KMS-11 (cell line): ENCODE measurements at regions not wholly inside any gene's neighbourhood (a gene's known extent, or its start where the extent isn't known, plus 50 kb on each side); places are given as distances from the start of the nearest gene placed in this dataset.

Experiments used
- H2AFZ ChIP-seq: fragments of 200-600 bp; sonication (generic); 2 replicates; pipeline ENCODE4 v1.6.1; 2016; ENCODE audit warnings: antibody characterized with exemption, mixed run types, low read depth
- H3K27ac ChIP-seq: fragments of 200-600 bp; sonication (generic); 2 replicates; pipeline ENCODE4 v1.6.1; 2016; ENCODE audit warnings: mild to moderate bottlenecking, mixed run types
- H3K27me3 ChIP-seq: fragments of 200-600 bp; sonication (generic); 2 replicates; pipeline ENCODE4 v1.6.1; 2017; ENCODE audit warnings: mild to moderate bottlenecking, low read depth, mixed run types, moderate library complexity; ENCODE audit not compliant: insufficient read depth
- H3K36me3 ChIP-seq: fragments of 200-600 bp; sonication (generic); 2 replicates; pipeline ENCODE4 v1.6.1; 2017; ENCODE audit warnings: mild to moderate bottlenecking, mixed run types; ENCODE audit not compliant: insufficient read depth
- H3K4me1 ChIP-seq: fragments of 200-600 bp; sonication (generic); 2 replicates; pipeline ENCODE4 v1.6.1; 2016; ENCODE audit warnings: mild to moderate bottlenecking, low read depth, mixed run types; ENCODE audit not compliant: poor library complexity, severe bottlenecking
- H3K4me2 ChIP-seq: fragments of 200-600 bp; sonication (generic); 2 replicates; pipeline ENCODE4 v1.7.0; 2016; ENCODE audit warnings: mild to moderate bottlenecking, mixed run types
- H3K4me3 ChIP-seq: fragments of 200-600 bp; sonication (generic); IDR thresholded peaks from 2 replicates; pipeline ENCODE4 v1.6.1; 2017; ENCODE audit warnings: low read depth, low read length, mixed read lengths; ENCODE audit not compliant: insufficient read depth
- H3K79me2 ChIP-seq: fragments of 200-600 bp; sonication (generic); 2 replicates; pipeline ENCODE4 v1.6.1; 2016; ENCODE audit warnings: low read depth, mixed run types; ENCODE audit not compliant: insufficient read depth
- H3K9ac ChIP-seq: fragments of 200-600 bp; sonication (generic); 2 replicates; pipeline ENCODE4 v1.6.1; 2016; ENCODE audit warnings: mild to moderate bottlenecking, mixed run types
- H4K20me1 ChIP-seq: fragments of 200-600 bp; sonication (generic); 2 replicates; pipeline ENCODE4 v1.6.1; 2016; ENCODE audit warnings: mild to moderate bottlenecking, mixed run types; ENCODE audit not compliant: insufficient read depth
- TF ChIP-seq, protein P1 (sequence below): fragments of 200-600 bp; sonication (generic); conservative IDR thresholded peaks from 2 replicates; pipeline ENCODE4 v1.6.1; 2017; ENCODE audit warnings: low read depth, mild to moderate bottlenecking, antibody characterized with exemption, low read length, moderate library complexity, mixed read lengths

DNA sequence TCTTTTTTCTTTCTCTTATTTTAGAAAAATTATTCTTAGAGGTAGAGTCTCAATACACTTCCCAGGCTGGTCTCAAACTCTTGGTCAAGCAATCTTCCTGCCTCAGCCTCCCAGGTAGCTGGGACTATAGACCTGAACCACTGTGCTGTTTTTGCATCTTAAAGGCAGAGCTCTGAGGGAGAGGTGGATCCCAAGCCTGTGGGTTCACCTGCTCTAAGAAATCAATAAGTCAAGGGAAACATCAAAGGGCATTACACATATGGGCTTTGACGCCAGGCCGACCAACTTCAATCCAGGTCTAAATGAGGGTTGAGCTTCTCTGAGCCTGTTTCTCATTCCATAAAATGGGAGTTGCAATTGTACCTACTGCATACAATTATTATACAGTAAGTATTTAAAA is 223.9 kb downstream of the LY86 start:
- H3K9ac ChIP-seq = no peak overlapping the region
- no peak overlapping the region for H3K4me2 ChIP-seq
- no peak overlapping the region for H3K4me3 ChIP-seq
- no peaks in the 10 kb centered on the region for H4K20me1 ChIP-seq
- H2AFZ ChIP-seq = no peak overlapping the region
- H3K27me3 ChIP-seq = no peaks in the 10 kb centered on the region
- no peak overlapping the region for H3K27ac ChIP-seq
- H3K4me1 ChIP-seq = peaks cover 17% of the 10 kb centered on the region
- H3K36me3 ChIP-seq = no peaks in the 10 kb centered on the region
- no peaks in the 10 kb centered on the region for H3K79me2 ChIP-seq
- TF ChIP-seq, protein P1, sequence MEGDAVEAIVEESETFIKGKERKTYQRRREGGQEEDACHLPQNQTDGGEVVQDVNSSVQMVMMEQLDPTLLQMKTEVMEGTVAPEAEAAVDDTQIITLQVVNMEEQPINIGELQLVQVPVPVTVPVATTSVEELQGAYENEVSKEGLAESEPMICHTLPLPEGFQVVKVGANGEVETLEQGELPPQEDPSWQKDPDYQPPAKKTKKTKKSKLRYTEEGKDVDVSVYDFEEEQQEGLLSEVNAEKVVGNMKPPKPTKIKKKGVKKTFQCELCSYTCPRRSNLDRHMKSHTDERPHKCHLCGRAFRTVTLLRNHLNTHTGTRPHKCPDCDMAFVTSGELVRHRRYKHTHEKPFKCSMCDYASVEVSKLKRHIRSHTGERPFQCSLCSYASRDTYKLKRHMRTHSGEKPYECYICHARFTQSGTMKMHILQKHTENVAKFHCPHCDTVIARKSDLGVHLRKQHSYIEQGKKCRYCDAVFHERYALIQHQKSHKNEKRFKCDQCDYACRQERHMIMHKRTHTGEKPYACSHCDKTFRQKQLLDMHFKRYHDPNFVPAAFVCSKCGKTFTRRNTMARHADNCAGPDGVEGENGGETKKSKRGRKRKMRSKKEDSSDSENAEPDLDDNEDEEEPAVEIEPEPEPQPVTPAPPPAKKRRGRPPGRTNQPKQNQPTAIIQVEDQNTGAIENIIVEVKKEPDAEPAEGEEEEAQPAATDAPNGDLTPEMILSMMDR = no peak

GRCh38 chr6:6815732-6816131 is 227.2 kb downstream of the LY86 start:
- Histone ChIP-seq H3K9ac (no peak overlapping the region), H3K79me2 (no peaks in the 10 kb centered on the region), H2AFZ (no peak overlapping the region), H4K20me1 (no peaks in the 10 kb centered on the region), H3K4me2 (no peak overlapping the region), H3K36me3 (no peaks in the 10 kb centered on the region), H3K27me3 (no peaks in the 10 kb centered on the region), H3K27ac (no peak overlapping the region), H3K4me3 (no peak overlapping the region), H3K4me1 (peaks cover 31% of the 10 kb centered on the region)
- TF ChIP-seq, protein P1 = no peak

GRCh38 chr6:6816716-6817115 is 228.2 kb downstream of the LY86 start:
- TF ChIP-seq, protein P1 = no peak
- Histone ChIP-seq H3K4me3 (no peak overlapping the region), H4K20me1 (no peaks in the 10 kb centered on the region), H3K9ac (no peak overlapping the region), H3K4me1 (peaks cover 31% of the 10 kb centered on the region), H3K79me2 (no peaks in the 10 kb centered on the region), H3K27me3 (no peaks in the 10 kb centered on the region), H3K4me2 (0 out of 2 replicates have a peak overlapping the region, but pooled peaks have one; percentile 10), H2AFZ (no peak overlapping the region), H3K27ac (no peak overlapping the region), H3K36me3 (no peaks in the 10 kb centered on the region)

- Histone ChIP-seq H3K79me2 (no peaks in the 10 kb centered on the region), H3K27me3 (no peaks in the 10 kb centered on the region), H4K20me1 (no peaks in the 10 kb centered on the region), H2AFZ (no peak overlapping the region), H3K9ac (no peak overlapping the region), H3K27ac (no peak overlapping the region), H3K4me2 (no peak overlapping the region), H3K4me3 (no peak overlapping the region), H3K4me1 (peaks cover 37% of the 10 kb centered on the region), H3K36me3 (no peaks in the 10 kb centered on the region)
- TF ChIP-seq, protein P1 = no peak
Observed at GRCh38 chr6:6818078-6818639, 229.6 kb downstream of the LY86 start.
